ENCODE measurements at regions not wholly inside any gene's neighbourhood (a gene's known extent, or its start where the extent isn't known, plus 50 kb on each side); places are given as distances from the start of the nearest gene placed in this dataset.

- DNase-seq (ENCODE audit: low read depth, low spot score), result no peak
- no peak for TF ChIP-seq CTCF (IDR thresholded peaks at IDR 0.05; ENCODE audit: insufficient read depth, low read length, missing control alignments)
- POLR2A ChIA-PET, result no interaction called here
Observed at GRCh38 chr1:198462365-198463019, 78.0 kb downstream of the ATP6V1G3 start.

GRCh38 chr1:198455966-198456365, 84.5 kb downstream of the ATP6V1G3 start:
- CTCF ChIA-PET, result interaction anchor here (1.2 kb wide), 1 partner anchor 32 kb away, joined by 3 read pairs; no protein-coding TSS in a partner anchor
- DNase-seq (ENCODE audit: low read depth, low spot score), result no peak
- H3K4me3 ChIP-seq (ENCODE audit: low read depth, low read length), result no peak overlapping the region
- TF ChIP-seq CTCF (IDR thresholded peaks at IDR 0.05; ENCODE audit: insufficient read depth, low read length, missing control alignments), result no peak
- POLR2A ChIA-PET, result no interaction called here

More at GRCh38 chr1:198462365-198463019, 78.0 kb downstream of the ATP6V1G3 start:
- CTCF ChIA-PET, result no interaction called here
- no peak overlapping the region for H3K4me3 ChIP-seq (ENCODE audit: low read depth, low read length)

- TF ChIP-seq CTCF (IDR thresholded peaks at IDR 0.05; ENCODE audit: insufficient read depth, low read length, missing control alignments), result no peak
- H3K4me3 ChIP-seq (ENCODE audit: low read depth, low read length), result no peak overlapping the region
- CTCF ChIA-PET, result no interaction called here
- POLR2A ChIA-PET, result interaction anchor here (0.6 kb wide), 1 partner anchor 327 kb away, joined by 5 read pairs; no protein-coding TSS in a partner anchor
- no peak for DNase-seq (ENCODE audit: low read depth, low spot score)
Observed at GRCh38 chr1:198449727-198450433, 90.6 kb downstream of the ATP6V1G3 start.

- no peak overlapping the region for H3K4me3 ChIP-seq (ENCODE audit: low read depth, low read length)
- ChIA-PET POLR2A (no interaction called here), CTCF (interaction anchor here (1.0 kb wide), 1 partner anchor 14 kb away, joined by 3 read pairs; no protein-coding TSS in a partner anchor)
- no peak for DNase-seq (ENCODE audit: low read depth, low spot score)
- TF ChIP-seq CTCF (IDR thresholded peaks at IDR 0.05; ENCODE audit: insufficient read depth, low read length, missing control alignments), result no peak
Observed at GRCh38 chr1:198449261-198449660, 91.2 kb downstream of the ATP6V1G3 start.

DNA sequence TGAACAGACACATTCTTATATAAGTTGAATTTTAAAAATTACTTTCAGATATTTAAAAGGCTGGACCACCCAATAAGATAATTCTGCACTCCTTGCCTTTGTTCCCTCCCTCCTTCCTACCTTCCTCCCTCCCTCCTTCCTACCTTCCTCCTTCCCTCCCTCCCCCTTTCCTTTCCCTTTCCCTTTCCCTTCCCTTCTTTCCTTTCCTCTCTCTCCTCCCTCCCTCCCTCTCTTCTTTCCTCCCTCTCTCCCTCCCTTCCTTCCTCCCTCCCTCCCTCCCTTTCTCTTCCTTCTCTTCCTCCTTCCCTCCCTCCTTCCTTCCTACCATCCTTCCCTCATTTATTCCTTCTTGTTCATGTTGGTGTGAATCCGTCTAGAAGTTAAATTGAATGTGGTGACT, 93.0 kb downstream of the ATP6V1G3 start:
- no peak for DNase-seq (ENCODE audit: low read depth, low spot score)
- ChIA-PET CTCF (no interaction called here), POLR2A (no interaction called here)
- H3K4me3 ChIP-seq (ENCODE audit: low read depth, low read length), result no peak overlapping the region
- TF ChIP-seq CTCF (IDR thresholded peaks at IDR 0.05; ENCODE audit: insufficient read depth, low read length, missing control alignments), result no peak

- ChIA-PET CTCF (no interaction called here), POLR2A (no interaction called here)
- H3K4me3 ChIP-seq (ENCODE audit: low read depth, low read length), result no peak overlapping the region
- no peak for TF ChIP-seq CTCF (IDR thresholded peaks at IDR 0.05; ENCODE audit: insufficient read depth, low read length, missing control alignments)
- no peak for DNase-seq (ENCODE audit: low read depth, low spot score)
Observed at GRCh38 chr1:198445872-198446271, 94.6 kb downstream of the ATP6V1G3 start.

Data from AG04449 (cell line).